ENCODE measurements at regions not wholly inside any gene's neighbourhood (a gene's known extent, or its start where the extent isn't known, plus 50 kb on each side); places are given as distances from the start of the nearest gene placed in this dataset.

GRCh38 chr3:31434819-31435218, 97.9 kb upstream of the STT3B start:
- Histone ChIP-seq H2AFZ (no peak overlapping the region), H3K36me3 (ENCODE audit: control insufficient read depth, insufficient read depth, low read length) (peaks cover 2% of the 10 kb centered on the region), H3K9me3 (ENCODE audit: control insufficient read depth, low read length) (no peaks in the 10 kb centered on the region), H3K27ac (no peak overlapping the region), H3K79me2 (no peaks in the 10 kb centered on the region), H3K27me3 (ENCODE audit: control insufficient read depth, insufficient read depth, low read length) (no peaks in the 10 kb centered on the region), H3K4me2 (ENCODE audit: low read length) (no peak overlapping the region), H3K4me1 (peaks cover 18% of the 10 kb centered on the region), H3K4me3 (ENCODE audit: low read depth, low read length) (no peak overlapping the region), H3K9ac (no peak overlapping the region)
- no peak for TF ChIP-seq CTCF (IDR thresholded peaks at IDR 0.05)

- Histone ChIP-seq H2AFZ (no peak overlapping the region), H3K27me3 (ENCODE audit: control insufficient read depth, insufficient read depth, low read length) (no peaks in the 10 kb centered on the region), H3K36me3 (ENCODE audit: control insufficient read depth, insufficient read depth, low read length) (peaks cover 2% of the 10 kb centered on the region), H3K4me3 (ENCODE audit: low read depth, low read length) (no peak overlapping the region), H3K4me1 (peaks cover 18% of the 10 kb centered on the region), H3K27ac (no peak overlapping the region), H3K9ac (no peak overlapping the region), H3K79me2 (no peaks in the 10 kb centered on the region), H3K4me2 (ENCODE audit: low read length) (no peak overlapping the region), H3K9me3 (ENCODE audit: control insufficient read depth, low read length) (no peaks in the 10 kb centered on the region)
- TF ChIP-seq CTCF (IDR thresholded peaks at IDR 0.05): no peak
These were observed 95.9 kb upstream of the STT3B start for GRCh38 chr3:31436830-31437229.

- TF ChIP-seq CTCF (IDR thresholded peaks at IDR 0.05): no peak
- Histone ChIP-seq H3K9ac (no peak overlapping the region), H3K27ac (no peak overlapping the region), H3K4me3 (ENCODE audit: low read depth, low read length) (no peak overlapping the region), H3K9me3 (ENCODE audit: control insufficient read depth, low read length) (no peaks in the 10 kb centered on the region), H3K27me3 (ENCODE audit: control insufficient read depth, insufficient read depth, low read length) (no peaks in the 10 kb centered on the region), H3K4me2 (ENCODE audit: low read length) (no peak overlapping the region), H3K4me1 (peaks cover 5% of the 10 kb centered on the region), H3K79me2 (no peaks in the 10 kb centered on the region), H2AFZ (no peak overlapping the region), H3K36me3 (ENCODE audit: control insufficient read depth, insufficient read depth, low read length) (peaks cover 2% of the 10 kb centered on the region)
These were observed 94.0 kb upstream of the STT3B start for GRCh38 chr3:31438742-31439141.

GRCh38 chr3:31439890-31440750, 92.6 kb upstream of the STT3B start:
- Histone ChIP-seq H3K27me3 (ENCODE audit: control insufficient read depth, insufficient read depth, low read length) (no peaks in the 10 kb centered on the region), H3K36me3 (ENCODE audit: control insufficient read depth, insufficient read depth, low read length) (peaks cover 2% of the 10 kb centered on the region), H3K4me3 (ENCODE audit: low read depth, low read length) (no peak overlapping the region), H3K4me1 (peaks cover 17% of the 10 kb centered on the region), H3K4me2 (ENCODE audit: low read length) (no peak overlapping the region), H3K79me2 (no peaks in the 10 kb centered on the region), H3K9me3 (ENCODE audit: control insufficient read depth, low read length) (no peaks in the 10 kb centered on the region), H3K9ac (no peak overlapping the region), H2AFZ (peak overlapping the region; percentile 22), H3K27ac (no peak overlapping the region)
- TF ChIP-seq CTCF (IDR thresholded peaks at IDR 0.05): no peak

GRCh38 chr3:31440878-31441277, 91.8 kb upstream of the STT3B start:
- H3K9ac ChIP-seq: no peak overlapping the region
- H3K27me3 ChIP-seq (ENCODE audit: control insufficient read depth, insufficient read depth, low read length): no peaks in the 10 kb centered on the region
- no peaks in the 10 kb centered on the region for H3K79me2 ChIP-seq
- H2AFZ ChIP-seq: no peak overlapping the region
- no peak overlapping the region for H3K4me2 ChIP-seq (ENCODE audit: low read length)
- H3K9me3 ChIP-seq (ENCODE audit: control insufficient read depth, low read length): no peaks in the 10 kb centered on the region
- H3K4me3 ChIP-seq (ENCODE audit: low read depth, low read length): no peak overlapping the region
- peaks cover 25% of the 10 kb centered on the region for H3K4me1 ChIP-seq
- no peak overlapping the region for H3K27ac ChIP-seq
- H3K36me3 ChIP-seq (ENCODE audit: control insufficient read depth, insufficient read depth, low read length): peaks cover 2% of the 10 kb centered on the region
- TF ChIP-seq CTCF (IDR thresholded peaks at IDR 0.05): no peak

Measured in parathyroid adenoma (tissue), 2 donors.